Epithelial cell of esophagus (primary cell): ENCODE measurements at regions not wholly inside any gene's neighbourhood (a gene's known extent, or its start where the extent isn't known, plus 50 kb on each side); places are given as distances from the start of the nearest gene placed in this dataset.

Source experiments
- DNase-seq: peaks from one replicate; pipeline ENCODE4 v3.0.0; 2010; ENCODE audit warnings: low read depth
- H3K4me3 ChIP-seq: 2 replicates; pipeline ENCODE4 v1.5.1; 2011; ENCODE audit warnings: mild to moderate bottlenecking, low read length, control low read depth
- CTCF ChIP-seq: IDR thresholded peaks from 2 replicates; pipeline ENCODE4 v1.5.1; 2011; ENCODE audit warnings: low read depth, mild to moderate bottlenecking, low read length, control low read depth, inconsistent platforms; ENCODE audit not compliant: insufficient read depth; ENCODE audit errors: missing control alignments

DNA sequence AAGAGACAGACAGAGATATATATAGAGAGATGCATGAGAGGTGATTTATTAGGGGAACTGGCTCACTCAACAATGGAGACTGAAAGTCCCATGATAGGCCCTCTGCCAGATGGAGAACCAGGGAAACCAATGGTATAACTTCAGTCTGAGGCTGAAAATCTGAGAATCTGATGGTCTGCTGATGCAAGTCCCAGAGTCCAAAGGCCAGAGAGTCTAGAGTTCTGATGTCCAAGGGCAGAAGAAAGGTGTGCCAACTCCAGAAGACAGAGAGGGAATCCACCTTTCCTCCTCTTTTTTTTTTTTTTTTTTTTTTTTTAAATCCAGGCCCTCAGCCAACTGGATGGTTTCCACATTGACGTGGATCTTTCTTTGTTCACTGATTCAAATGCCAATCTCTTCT, 197.9 kb upstream of the MEIS2 start:
- DNase-seq = no peak
- no peak overlapping the region for H3K4me3 ChIP-seq
- no peak for TF ChIP-seq CTCF

DNA sequence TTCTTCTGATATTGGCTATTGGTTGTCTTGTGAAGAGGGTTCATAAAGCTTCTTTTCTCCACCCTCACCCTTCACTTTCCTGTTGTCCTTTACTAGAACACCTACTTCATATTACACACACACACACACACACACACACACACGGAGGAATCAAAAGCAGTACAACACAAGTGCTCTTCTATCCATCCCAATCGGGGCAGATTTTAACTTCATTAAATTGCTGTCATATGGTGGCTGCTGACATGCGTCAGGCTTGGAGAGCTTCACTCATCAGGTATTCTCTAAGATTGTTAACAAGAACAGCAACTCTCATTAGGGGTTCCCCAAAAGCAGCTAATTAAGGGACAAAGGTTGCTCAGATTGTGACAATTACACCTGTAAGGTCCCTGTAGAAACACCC, 239.1 kb upstream of the MEIS2 start:
- no peak for TF ChIP-seq CTCF
- no peak overlapping the region for H3K4me3 ChIP-seq
- no peak for DNase-seq

- H3K4me3 ChIP-seq = no peak overlapping the region
- no peak for DNase-seq
- TF ChIP-seq CTCF = no peak
Observed at GRCh38 chr15:37339856-37340255, 239.5 kb upstream of the MEIS2 start.

DNA sequence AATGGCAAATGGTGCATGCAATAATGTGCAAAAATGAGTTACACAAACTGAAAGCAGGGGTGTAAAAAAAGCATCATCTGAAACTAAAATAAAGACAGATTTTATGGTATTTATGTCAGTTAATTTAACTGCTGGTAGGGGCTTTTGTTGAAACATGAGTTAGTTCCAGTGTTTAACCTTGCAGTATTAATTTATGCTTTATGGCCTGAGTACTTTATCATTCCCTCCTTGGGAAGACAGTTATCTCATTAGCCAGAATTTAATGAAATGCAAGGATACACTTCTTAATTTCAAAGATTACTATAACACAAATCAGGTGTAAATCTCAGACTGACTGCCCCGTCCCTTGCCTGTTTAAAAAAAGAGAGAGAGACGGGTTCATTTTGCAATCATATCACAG, 240.1 kb upstream of the MEIS2 start:
- DNase-seq = no peak
- no peak for TF ChIP-seq CTCF
- no peak overlapping the region for H3K4me3 ChIP-seq

- no peak overlapping the region for H3K4me3 ChIP-seq
- no peak for TF ChIP-seq CTCF
- no peak for DNase-seq
Observed at GRCh38 chr15:37359101-37359892, 258.9 kb upstream of the MEIS2 start.

- no peak overlapping the region for H3K4me3 ChIP-seq
- TF ChIP-seq CTCF = no peak
- no peak for DNase-seq
Observed at GRCh38 chr15:37359893-37360290, 259.5 kb upstream of the MEIS2 start.

DNA sequence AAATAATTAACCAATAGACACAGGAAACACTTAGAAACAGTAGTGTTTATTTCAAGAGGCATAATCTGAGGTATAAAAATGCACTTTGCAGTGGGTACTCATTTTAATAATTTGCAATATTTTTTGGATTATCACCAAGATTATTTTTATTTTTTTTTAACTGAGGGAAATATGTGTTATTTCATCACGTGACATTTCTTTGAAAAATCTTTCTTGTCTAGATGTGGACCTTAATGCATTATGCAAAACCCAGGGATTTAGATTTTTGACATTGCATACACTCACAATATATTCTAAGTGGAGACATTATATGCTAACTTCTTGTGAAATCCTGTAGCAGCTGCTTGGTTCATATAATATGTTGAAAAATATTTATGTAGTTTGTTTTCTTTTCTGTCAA, 260.4 kb upstream of the MEIS2 start:
- DNase-seq = no peak
- no peak overlapping the region for H3K4me3 ChIP-seq
- no peak for TF ChIP-seq CTCF
